SK-N-SH (cell line): ENCODE measurements at regions not wholly inside any gene's neighbourhood (a gene's known extent, or its start where the extent isn't known, plus 50 kb on each side); places are given as distances from the start of the nearest gene placed in this dataset.

ENCODE experiments used
- CTCF ChIA-PET: fragments of 300-600, 350-600 bp; formaldehyde crosslinking; extraction: SDS; loops from one replicate; lab custom pipeline; 2021; lab: Yijun Ruan, JAX
- POLR2A ChIA-PET: fragments of 350-600 bp; sonication (Branson Sonifier 250); formaldehyde crosslinking; extraction: SDS; loops from one replicate; lab custom pipeline; 2020; ENCODE audit warnings: antibody characterized with exemption, inconsistent platforms; lab: Yijun Ruan, JAX
- DNase-seq: peaks from one replicate; pipeline ENCODE4 v3.0.0; 2012
- H2AFZ ChIP-seq: fragments of 200-600 bp; sonication (generic); 2 replicates; pipeline ENCODE4 v1.8.1; 2016; ENCODE audit warnings: antibody characterized with exemption, mild to moderate bottlenecking, low read depth
- H3F3A ChIP-seq: fragments of 200-600 bp; sonication (generic); replicated peaks from 2 replicates; pipeline ENCODE3; 2016; ENCODE audit warnings: antibody characterized with exemption, mild to moderate bottlenecking; ENCODE audit not compliant: insufficient read depth
- H3K27ac ChIP-seq, 2 experiments: fragments of 200-500 bp in 1 of 2; fragments of 200-600 bp in 1 of 2; sonication (Bioruptor generic) in 1 of 2; sonication (generic), shearing (Covaris generic) in 1 of 2; 2 replicates each; pipeline versions ENCODE4 v1.5.1 to v1.6.1; 2014 to 2016; ENCODE audit warnings: low read depth in 2 of 2, inconsistent platforms in 1 of 2, low read length in 1 of 2, mild to moderate bottlenecking in 1 of 2, mixed read lengths in 1 of 2
- H3K27me3 ChIP-seq: fragments of 200-600 bp; sonication (generic), shearing (Covaris generic); 2 replicates; pipeline ENCODE4 v1.6.1; 2016; ENCODE audit warnings: mixed run types; ENCODE audit not compliant: insufficient read depth
- H3K36me3 ChIP-seq, 2 experiments: fragments of 200-500 bp in 1 of 2; fragments of 200-600 bp in 1 of 2; sonication (Bioruptor generic) in 1 of 2; sonication (generic) in 1 of 2; replicated peaks in 1 of 2; 2 replicates each; pipeline versions ENCODE3 to v1.5.1; 2014 to 2016; ENCODE audit warnings: low read length in 1 of 2, mild to moderate bottlenecking in 1 of 2; ENCODE audit not compliant: insufficient read depth in 2 of 2, control insufficient read depth in 1 of 2
- H3K4me1 ChIP-seq, 2 experiments: fragments of 200-500 bp in 1 of 2; fragments of 200-600 bp in 1 of 2; sonication (Bioruptor generic) in 1 of 2; sonication (generic), shearing (Covaris generic) in 1 of 2; 2 replicates each; pipeline versions ENCODE4 v1.5.1 to v1.6.1; 2014 to 2016; ENCODE audit warnings: low read depth in 1 of 2, low read length in 1 of 2, mixed run types in 1 of 2; ENCODE audit not compliant: insufficient read depth in 2 of 2, control insufficient read depth in 1 of 2
- H3K4me2 ChIP-seq: fragments of 200-600 bp; sonication (generic), shearing (Covaris generic); 2 replicates; pipeline ENCODE4 v1.6.1; 2017; ENCODE audit warnings: mixed run types
- H3K4me3 ChIP-seq, 2 experiments: fragments of 200-500 bp in 1 of 2; fragments of 200-600 bp in 1 of 2; sonication (Bioruptor generic) in 1 of 2; sonication (generic), shearing (Covaris generic) in 1 of 2; 2 replicates each; pipeline versions ENCODE4 v1.5.1 to v1.8.1; 2014 to 2016; ENCODE audit warnings: low read depth in 2 of 2, inconsistent platforms in 1 of 2, low read length in 1 of 2, mild to moderate bottlenecking in 1 of 2, mixed read lengths in 1 of 2, moderate library complexity in 1 of 2
- H3K79me2 ChIP-seq: fragments of 200-600 bp; sonication (generic); 2 replicates; pipeline ENCODE4 v1.8.1; 2017; ENCODE audit warnings: mild to moderate bottlenecking; ENCODE audit not compliant: insufficient read depth
- H3K9ac ChIP-seq: fragments of 200-600 bp; sonication (generic); 2 replicates; pipeline ENCODE4 v1.6.1; 2017; ENCODE audit warnings: mixed run types
- H3K9me2 ChIP-seq: fragments of 200-600 bp; sonication (generic); 2 replicates; pipeline ENCODE4 v1.6.1; 2017; ENCODE audit warnings: mixed run types
- H3K9me3 ChIP-seq: fragments of 200-600 bp; sonication (generic); 2 replicates; pipeline ENCODE4 v1.6.1; 2017; ENCODE audit warnings: mixed run types, mild to moderate bottlenecking, moderate library complexity
- H4K20me1 ChIP-seq: fragments of 200-600 bp; sonication (generic); 2 replicates; pipeline ENCODE4 v1.6.1; 2017; ENCODE audit warnings: mild to moderate bottlenecking, mixed run types; ENCODE audit not compliant: insufficient read depth
- CHD2 ChIP-seq: fragments of 150-350 bp; IDR thresholded peaks from 2 replicates; pipeline ENCODE4 v1.6.1; 2018; ENCODE audit warnings: low read length; ENCODE audit not compliant: partially characterized antibody
- EZH2phosphoT487 ChIP-seq: fragments of 200-600 bp; sonication (generic); IDR thresholded peaks from 2 replicates; pipeline ENCODE4 v1.6.1; 2017; ENCODE audit warnings: low read depth, mixed run types, mild to moderate bottlenecking, antibody characterized with exemption, moderate library complexity, borderline replicate concordance
- FOSL2 ChIP-seq: IDR thresholded peaks from 2 replicates; pipeline ENCODE4 v1.4.0; 2012; ENCODE audit warnings: low read depth, mild to moderate bottlenecking, moderate library complexity, borderline replicate concordance
- IRF3 ChIP-seq: fragments of 150-350 bp; IDR thresholded peaks from 2 replicates; pipeline ENCODE4 v1.6.1; 2016; ENCODE audit warnings: mild to moderate bottlenecking, low read depth, low read length
- JUND ChIP-seq: IDR thresholded peaks from 2 replicates; pipeline ENCODE4 v1.4.0; 2012
- MXI1 ChIP-seq: IDR thresholded peaks from 2 replicates; pipeline ENCODE4 v1.6.1; 2012; ENCODE audit warnings: mild to moderate bottlenecking, low read depth, low read length, improper control_type of control experiment
- NFIC ChIP-seq: IDR thresholded peaks from 2 replicates; pipeline ENCODE4 v1.4.0; 2012; ENCODE audit warnings: borderline replicate concordance
- NRF1 ChIP-seq: IDR thresholded peaks from 2 replicates; pipeline ENCODE4 v1.6.1; 2012; ENCODE audit warnings: low read depth, mild to moderate bottlenecking, low read length
- POLR2AphosphoS5 ChIP-seq: IDR thresholded peaks from 2 replicates; pipeline ENCODE4 v1.6.1; 2012; ENCODE audit warnings: low read depth, low read length
- REST ChIP-seq: IDR thresholded peaks from 2 replicates; pipeline ENCODE4 v1.6.1; 2012; ENCODE audit warnings: mild to moderate bottlenecking, low read depth, low read length, moderate library complexity
- RFX5 ChIP-seq: IDR thresholded peaks from 2 replicates; pipeline ENCODE4 v1.6.1; 2012; ENCODE audit warnings: mild to moderate bottlenecking, improper control_type of control experiment, low read length
- RXRA ChIP-seq: IDR thresholded peaks from 2 replicates; pipeline ENCODE4 v1.4.0; 2012; ENCODE audit warnings: low read depth, mild to moderate bottlenecking, borderline replicate concordance
- TAF1 ChIP-seq: IDR thresholded peaks from 2 replicates; pipeline ENCODE4 v1.6.1; 2012; ENCODE audit warnings: low read depth, mild to moderate bottlenecking, low read length, moderate library complexity, borderline replicate concordance
- USF2 ChIP-seq: fragments of 150-350 bp; IDR thresholded peaks from 2 replicates; pipeline ENCODE4 v1.6.1; 2017; ENCODE audit warnings: antibody characterized with exemption, low read length, low read depth, borderline replicate concordance
- YY1 ChIP-seq: IDR thresholded peaks from 2 replicates; pipeline ENCODE4 v1.4.0; 2012; ENCODE audit warnings: low read depth, mild to moderate bottlenecking
- WGBS: methylation state at CpG from one replicate; pipeline ENCODE4 v1.1.6; 2017; ENCODE audit warnings: low lambda C conversion rate; 5-methylcytosine and 5-hydroxymethylcytosine counted together
- TF ChIP-seq, protein P1 (sequence below): IDR thresholded peaks from 2 replicates; pipeline ENCODE4 v1.4.0; 2012; ENCODE audit warnings: low read depth, borderline replicate concordance
- TF ChIP-seq, protein P2 (sequence below): IDR thresholded peaks from 2 replicates; pipeline ENCODE4; 2012

GRCh38 chr13:105616333-105617075 is 919.0 kb downstream of the EFNB2 start:
- 57% methylated on average over 5 of the region's 6 CpGs for WGBS
- Histone ChIP-seq H3K4me3 (no peak overlapping the region), H3K4me2 (no peak overlapping the region), H3K9me2 (no peaks in the 10 kb centered on the region), H3K27me3 (no peaks in the 10 kb centered on the region), H4K20me1 (no peaks in the 10 kb centered on the region), H3K4me1 (no peaks in the 10 kb centered on the region), H2AFZ (no peak overlapping the region), H3K79me2 (no peaks in the 10 kb centered on the region), H3K9ac (no peak overlapping the region), H3K36me3 (no peaks in the 10 kb centered on the region), H3F3A (no peaks in the 10 kb centered on the region), H3K27ac (no peak overlapping the region), H3K9me3 (no peaks in the 10 kb centered on the region)
- CTCF ChIA-PET = no interaction called here
- TF ChIP-seq CHD2 = no peak
- no peak for TF ChIP-seq RXRA
- no peak for TF ChIP-seq IRF3
- TF ChIP-seq NFIC = no peak
- no peak for TF ChIP-seq NRF1
- TF ChIP-seq, protein P1, sequence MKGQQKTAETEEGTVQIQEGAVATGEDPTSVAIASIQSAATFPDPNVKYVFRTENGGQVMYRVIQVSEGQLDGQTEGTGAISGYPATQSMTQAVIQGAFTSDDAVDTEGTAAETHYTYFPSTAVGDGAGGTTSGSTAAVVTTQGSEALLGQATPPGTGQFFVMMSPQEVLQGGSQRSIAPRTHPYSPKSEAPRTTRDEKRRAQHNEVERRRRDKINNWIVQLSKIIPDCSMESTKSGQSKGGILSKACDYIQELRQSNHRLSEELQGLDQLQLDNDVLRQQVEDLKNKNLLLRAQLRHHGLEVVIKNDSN = no peak
- no peak for TF ChIP-seq REST
- TF ChIP-seq RFX5 = no peak
- no peak for TF ChIP-seq JUND
- TF ChIP-seq EZH2phosphoT487 = no peak
- TF ChIP-seq TAF1 = no peak
- TF ChIP-seq USF2 = no peak
- TF ChIP-seq, protein P2, sequence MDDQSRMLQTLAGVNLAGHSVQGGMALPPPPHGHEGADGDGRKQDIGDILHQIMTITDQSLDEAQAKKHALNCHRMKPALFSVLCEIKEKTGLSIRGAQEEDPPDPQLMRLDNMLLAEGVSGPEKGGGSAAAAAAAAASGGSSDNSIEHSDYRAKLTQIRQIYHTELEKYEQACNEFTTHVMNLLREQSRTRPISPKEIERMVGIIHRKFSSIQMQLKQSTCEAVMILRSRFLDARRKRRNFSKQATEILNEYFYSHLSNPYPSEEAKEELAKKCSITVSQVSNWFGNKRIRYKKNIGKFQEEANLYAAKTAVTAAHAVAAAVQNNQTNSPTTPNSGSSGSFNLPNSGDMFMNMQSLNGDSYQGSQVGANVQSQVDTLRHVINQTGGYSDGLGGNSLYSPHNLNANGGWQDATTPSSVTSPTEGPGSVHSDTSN = no peak
- TF ChIP-seq YY1 = no peak
- no peak for TF ChIP-seq FOSL2
- TF ChIP-seq MXI1 = no peak
- TF ChIP-seq POLR2AphosphoS5 = no peak
- DNase-seq = no peak
- POLR2A ChIA-PET = no interaction called here
